OCI-LY1 (cell line): ENCODE measurements at regions not wholly inside any gene's neighbourhood (a gene's known extent, or its start where the extent isn't known, plus 50 kb on each side); places are given as distances from the start of the nearest gene placed in this dataset.
A peak's percentile ranks its signal among the peaks of the same experiment; 100 is the strongest.

Source experiments
- CTCF ChIP-seq: fragments of 200-600 bp; sonication (generic), shearing (Covaris generic); IDR thresholded peaks from 2 replicates; pipeline ENCODE4 v1.5.1; 2017; ENCODE audit warnings: mild to moderate bottlenecking, antibody characterized with exemption, low read length, moderate library complexity, mixed read lengths
- EZH2 ChIP-seq: fragments of 200-600 bp; sonication (generic), shearing (Covaris generic); IDR thresholded peaks from 2 replicates; pipeline ENCODE4 v1.8.0; 2017; ENCODE audit warnings: borderline replicate concordance, mixed run types, mild to moderate bottlenecking, antibody characterized with exemption, low read length, moderate library complexity, mixed read lengths

DNA sequence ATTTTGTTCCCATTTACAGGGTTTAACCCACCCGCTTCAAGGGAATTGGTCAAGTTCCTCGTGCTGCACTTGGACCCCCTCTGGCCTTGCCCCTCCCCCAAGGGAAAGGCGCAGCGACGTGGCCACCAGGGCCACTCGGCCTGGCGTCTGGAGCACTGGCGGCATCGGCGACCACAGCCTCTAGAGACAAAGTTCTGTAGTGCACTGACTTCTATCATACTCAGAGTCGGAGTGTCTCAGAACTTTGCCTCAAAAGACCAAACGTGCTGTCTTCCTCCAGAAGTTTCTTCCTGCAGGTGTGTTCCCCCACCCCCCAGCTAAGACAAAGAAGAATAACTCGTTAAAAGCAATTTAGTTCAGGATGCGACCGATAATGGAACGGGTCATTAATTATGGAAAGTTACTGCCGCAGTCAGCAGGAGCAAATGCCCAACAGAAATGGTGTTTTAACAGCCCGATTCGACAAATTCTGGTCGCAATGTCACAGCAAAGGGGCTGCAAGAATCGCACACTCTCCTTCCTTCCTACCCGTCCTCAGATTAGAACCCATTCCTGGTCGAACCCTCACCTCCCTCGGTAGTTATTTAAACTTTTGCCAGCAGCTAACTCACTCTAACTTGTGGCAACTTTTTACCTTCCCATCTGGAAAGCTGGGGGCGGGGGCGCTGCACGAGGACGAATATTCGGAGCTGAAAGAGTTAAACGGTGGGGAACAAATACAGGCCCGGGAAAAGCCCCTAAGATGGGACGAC lies 202.1 kb upstream of the NFE2L3 start:
- peak; percentile 23; the same call in 1 of the 2 replicates for TF ChIP-seq CTCF
- no peak for TF ChIP-seq EZH2
